ENCODE measurements at regions not wholly inside any gene's neighbourhood (a gene's known extent, or its start where the extent isn't known, plus 50 kb on each side); places are given as distances from the start of the nearest gene placed in this dataset.

- TF ChIP-seq CTCF (IDR thresholded peaks at IDR 0.05) (no peak), POLR2AphosphoS5 (IDR thresholded peaks at IDR 0.05) (no peak), EP300 (IDR thresholded peaks at IDR 0.05) (no peak), POLR2A (IDR thresholded peaks at IDR 0.05) (no peak)
- no peak for ATAC-seq (ENCODE audit: low FRiP score in 2 of 2)
- Histone ChIP-seq H3K4me3 (no peak overlapping the region), H3K4me1 (no peaks in the 10 kb centered on the region), H3K27me3 (no peaks in the 10 kb centered on the region), H3K27ac (no peak overlapping the region), H3K36me3 (no peaks in the 10 kb centered on the region), H3K9me3 (no peaks in the 10 kb centered on the region)
- DNase-seq = no peak
- WGBS, 2 donors = 75 to 79% methylated on average over 3 of the region's 3 CpGs
Measured at GRCh38 chr16:5442054-5442453, 344.5 kb upstream of the EEF2KMT start.

- no peaks in the 10 kb centered on the region for H3K4me1 ChIP-seq
- no peaks in the 10 kb centered on the region for H3K27me3 ChIP-seq
- 83 to 84% methylated on average over 7 of the region's 7 CpGs for WGBS, 2 donors
- TF ChIP-seq EP300 (IDR thresholded peaks at IDR 0.05) (no peak), POLR2AphosphoS5 (IDR thresholded peaks at IDR 0.05) (no peak), CTCF (IDR thresholded peaks at IDR 0.05) (no peak), POLR2A (IDR thresholded peaks at IDR 0.05) (no peak)
- H3K9me3 ChIP-seq = no peaks in the 10 kb centered on the region
- no peak overlapping the region for H3K27ac ChIP-seq
- no peak overlapping the region for H3K4me3 ChIP-seq
- H3K36me3 ChIP-seq = no peaks in the 10 kb centered on the region
- ATAC-seq (ENCODE audit: low FRiP score in 2 of 2) (no peak), DNase-seq (no peak)
Measured at GRCh38 chr16:5438591-5438990, 341.0 kb upstream of the EEF2KMT start.

- H3K4me1 ChIP-seq = no peaks in the 10 kb centered on the region
- H3K4me3 ChIP-seq = no peak overlapping the region
- H3K27me3 ChIP-seq = no peaks in the 10 kb centered on the region
- DNase-seq = no peak
- no peak for TF ChIP-seq EP300 (IDR thresholded peaks at IDR 0.05)
- TF ChIP-seq POLR2A (IDR thresholded peaks at IDR 0.05) = no peak
- TF ChIP-seq CTCF (IDR thresholded peaks at IDR 0.05) = no peak
- TF ChIP-seq POLR2AphosphoS5 (IDR thresholded peaks at IDR 0.05) = no peak
- WGBS, 2 donors = 75 to 86% methylated on average over 10 of the region's 10 CpGs
- H3K36me3 ChIP-seq = no peaks in the 10 kb centered on the region
- H3K9me3 ChIP-seq = no peaks in the 10 kb centered on the region
- H3K27ac ChIP-seq = no peak overlapping the region
- no peak for ATAC-seq (ENCODE audit: low FRiP score in 2 of 2)
Measured at GRCh38 chr16:5433587-5433986, 336.0 kb upstream of the EEF2KMT start.

- no peak overlapping the region for H3K4me3 ChIP-seq
- no peaks in the 10 kb centered on the region for H3K36me3 ChIP-seq
- 88 to 93% methylated on average over 15 of the region's 15 CpGs for WGBS, 2 donors
- ATAC-seq (ENCODE audit: low FRiP score in 2 of 2) (no peak), DNase-seq (no peak)
- no peaks in the 10 kb centered on the region for H3K4me1 ChIP-seq
- H3K9me3 ChIP-seq = no peaks in the 10 kb centered on the region
- TF ChIP-seq POLR2AphosphoS5 (IDR thresholded peaks at IDR 0.05) (no peak), CTCF (IDR thresholded peaks at IDR 0.05) (no peak), POLR2A (IDR thresholded peaks at IDR 0.05) (no peak), EP300 (IDR thresholded peaks at IDR 0.05) (no peak)
- H3K27ac ChIP-seq = no peak overlapping the region
- no peaks in the 10 kb centered on the region for H3K27me3 ChIP-seq
Measured at GRCh38 chr16:5432166-5432565, 334.6 kb upstream of the EEF2KMT start.

- DNase-seq = no peak
- ATAC-seq (ENCODE audit: low FRiP score in 2 of 2) = no peak
- WGBS, 2 donors = 67 to 68% methylated on average over 3 of the region's 3 CpGs
Measured at GRCh38 chr16:5430598-5430997, 333.0 kb upstream of the EEF2KMT start.

More at GRCh38 chr16:5430598-5430997, 333.0 kb upstream of the EEF2KMT start:
- no peaks in the 10 kb centered on the region for H3K9me3 ChIP-seq
- H3K4me1 ChIP-seq = no peaks in the 10 kb centered on the region
- no peaks in the 10 kb centered on the region for H3K27me3 ChIP-seq
- TF ChIP-seq EP300 (IDR thresholded peaks at IDR 0.05) = no peak
- TF ChIP-seq CTCF (IDR thresholded peaks at IDR 0.05) = no peak
- no peak for TF ChIP-seq POLR2AphosphoS5 (IDR thresholded peaks at IDR 0.05)
- no peak for TF ChIP-seq POLR2A (IDR thresholded peaks at IDR 0.05)
- no peaks in the 10 kb centered on the region for H3K36me3 ChIP-seq
- no peak overlapping the region for H3K27ac ChIP-seq
- H3K4me3 ChIP-seq = no peak overlapping the region
